ENCODE measurements at regions not wholly inside any gene's neighbourhood (a gene's known extent, or its start where the extent isn't known, plus 50 kb on each side); places are given as distances from the start of the nearest gene placed in this dataset.

DNA sequence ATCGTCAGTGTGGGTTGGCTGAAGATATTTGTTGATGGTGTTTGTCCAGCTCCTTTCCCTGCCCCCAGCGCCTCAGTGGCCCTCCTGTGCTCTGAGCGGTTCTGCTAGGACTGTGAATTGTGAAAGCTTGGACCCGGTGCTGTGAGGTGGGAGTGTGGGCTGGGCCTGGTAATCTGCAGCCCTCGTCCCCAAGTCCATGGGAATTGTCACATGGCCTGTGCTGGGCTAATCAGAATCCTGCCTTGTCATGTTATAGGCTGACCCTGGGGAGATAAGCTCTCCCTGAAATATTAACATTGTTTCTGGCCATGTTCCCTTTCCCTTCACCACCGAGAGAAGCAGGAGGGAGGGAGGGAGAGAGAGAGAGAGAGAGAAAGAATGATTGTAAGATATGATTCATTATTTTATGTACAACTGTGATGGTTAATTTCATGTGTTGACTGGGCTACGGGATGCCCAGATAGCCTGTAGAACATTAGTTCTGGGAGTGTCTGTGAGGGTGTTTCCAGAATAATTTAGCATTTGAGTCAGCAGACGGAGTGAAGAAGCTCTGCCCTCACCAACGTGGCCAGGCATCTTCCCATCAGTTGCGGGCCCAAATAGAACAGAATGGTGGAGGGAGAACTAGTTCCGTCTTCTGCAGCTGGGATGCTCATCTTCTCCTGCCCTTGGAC is 62.4 kb downstream of the TFAP2C start:
- TF ChIP-seq EP300 (IDR thresholded peaks at IDR 0.05) (no peak), POLR2A (IDR thresholded peaks at IDR 0.05) (no peak)
- TF ChIP-seq, protein P1, sequence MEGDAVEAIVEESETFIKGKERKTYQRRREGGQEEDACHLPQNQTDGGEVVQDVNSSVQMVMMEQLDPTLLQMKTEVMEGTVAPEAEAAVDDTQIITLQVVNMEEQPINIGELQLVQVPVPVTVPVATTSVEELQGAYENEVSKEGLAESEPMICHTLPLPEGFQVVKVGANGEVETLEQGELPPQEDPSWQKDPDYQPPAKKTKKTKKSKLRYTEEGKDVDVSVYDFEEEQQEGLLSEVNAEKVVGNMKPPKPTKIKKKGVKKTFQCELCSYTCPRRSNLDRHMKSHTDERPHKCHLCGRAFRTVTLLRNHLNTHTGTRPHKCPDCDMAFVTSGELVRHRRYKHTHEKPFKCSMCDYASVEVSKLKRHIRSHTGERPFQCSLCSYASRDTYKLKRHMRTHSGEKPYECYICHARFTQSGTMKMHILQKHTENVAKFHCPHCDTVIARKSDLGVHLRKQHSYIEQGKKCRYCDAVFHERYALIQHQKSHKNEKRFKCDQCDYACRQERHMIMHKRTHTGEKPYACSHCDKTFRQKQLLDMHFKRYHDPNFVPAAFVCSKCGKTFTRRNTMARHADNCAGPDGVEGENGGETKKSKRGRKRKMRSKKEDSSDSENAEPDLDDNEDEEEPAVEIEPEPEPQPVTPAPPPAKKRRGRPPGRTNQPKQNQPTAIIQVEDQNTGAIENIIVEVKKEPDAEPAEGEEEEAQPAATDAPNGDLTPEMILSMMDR (IDR thresholded peaks at IDR 0.05) = no peak
